ENCODE measurements at regions not wholly inside any gene's neighbourhood (a gene's known extent, or its start where the extent isn't known, plus 50 kb on each side); places are given as distances from the start of the nearest gene placed in this dataset.

GRCh38 chr1:234898455-234899033, 230.1 kb downstream of the TOMM20 start:
- no peak for TF ChIP-seq CTCF (IDR thresholded peaks at IDR 0.05; ENCODE audit: unreplicated experiment in 3 of 3)
- peak overlapping the region; percentile 3 to 67 (median 63) for H3K27ac Mint-ChIP-seq
- H3K4me3 Mint-ChIP-seq: no peak overlapping the region
- no peaks in the 10 kb centered on the region for H3K36me3 Mint-ChIP-seq (ENCODE audit: low read depth)
- no peaks in the 10 kb centered on the region for H3K9me3 Mint-ChIP-seq
- peaks cover 13% of the 10 kb centered on the region for H3K27me3 Mint-ChIP-seq (ENCODE audit: low read depth)
- peaks cover 63% of the 10 kb centered on the region for H3K4me1 Mint-ChIP-seq

- TF ChIP-seq CTCF (IDR thresholded peaks at IDR 0.05; ENCODE audit: unreplicated experiment in 3 of 3): no peak
- Mint-ChIP-seq H3K36me3 (ENCODE audit: low read depth) (no peaks in the 10 kb centered on the region), H3K27me3 (ENCODE audit: low read depth) (peaks cover 13% of the 10 kb centered on the region), H3K4me3 (no peak overlapping the region), H3K4me1 (peaks cover 65% of the 10 kb centered on the region), H3K9me3 (no peaks in the 10 kb centered on the region), H3K27ac (peak overlapping the region in 2 of 3 experiments; percentile 3 to 44)
Observed at GRCh38 chr1:234897754-234898454, 230.7 kb downstream of the TOMM20 start.

- Mint-ChIP-seq H3K27ac (peak overlapping the region in 2 of 3 experiments; percentile 19 to 58), H3K4me3 (no peak overlapping the region), H3K9me3 (no peaks in the 10 kb centered on the region), H3K4me1 (peaks cover 66% of the 10 kb centered on the region), H3K36me3 (ENCODE audit: low read depth) (no peaks in the 10 kb centered on the region), H3K27me3 (ENCODE audit: low read depth) (peaks cover 13% of the 10 kb centered on the region)
- TF ChIP-seq CTCF (IDR thresholded peaks at IDR 0.05; ENCODE audit: unreplicated experiment in 3 of 3): no peak
Observed at GRCh38 chr1:234897390-234897749, 231.3 kb downstream of the TOMM20 start.

GRCh38 chr1:234896477-234897389, 231.9 kb downstream of the TOMM20 start:
- Mint-ChIP-seq H3K36me3 (ENCODE audit: low read depth) (no peaks in the 10 kb centered on the region), H3K4me1 (peaks cover 69% of the 10 kb centered on the region), H3K4me3 (peak overlapping the region in 1 of 3 experiments; percentile 8), H3K27ac (peak overlapping the region in 2 of 3 experiments; percentile 19 to 58), H3K27me3 (ENCODE audit: low read depth) (peaks cover 13% of the 10 kb centered on the region), H3K9me3 (no peaks in the 10 kb centered on the region)
- TF ChIP-seq CTCF (IDR thresholded peaks at IDR 0.05; ENCODE audit: unreplicated experiment in 3 of 3): no peak

GRCh38 chr1:234893725-234894630, 234.7 kb downstream of the TOMM20 start:
- Mint-ChIP-seq H3K4me1 (peaks cover 49% of the 10 kb centered on the region), H3K27me3 (ENCODE audit: low read depth) (peaks cover 24% of the 10 kb centered on the region), H3K4me3 (no peak overlapping the region), H3K27ac (peak overlapping the region; percentile 32 to 84 (median 66)), H3K9me3 (no peaks in the 10 kb centered on the region), H3K36me3 (ENCODE audit: low read depth) (no peaks in the 10 kb centered on the region)
- no peak for TF ChIP-seq CTCF (IDR thresholded peaks at IDR 0.05; ENCODE audit: unreplicated experiment in 3 of 3)
